LHCN-M2 (cell line): ENCODE measurements at regions not wholly inside any gene's neighbourhood (a gene's known extent, or its start where the extent isn't known, plus 50 kb on each side); places are given as distances from the start of the nearest gene placed in this dataset.
"Not testable (repeated sequence)": the region's sequence is repeated elsewhere in the genome, so short reads cannot be mapped to it uniquely, and the experiment has no call there.

Source experiments
- DNase-seq: peaks from one replicate; pipeline ENCODE4 v3.0.0-alpha.2; 2012; ENCODE audit warnings: low read depth

- no peak for DNase-seq
Observed at GRCh38 chr9:82376677-82377232, 388.2 kb downstream of the SPATA31D1 start.

GRCh38 chr9:82382887-82383616, 394.5 kb downstream of the SPATA31D1 start:
- no peak for DNase-seq

DNA sequence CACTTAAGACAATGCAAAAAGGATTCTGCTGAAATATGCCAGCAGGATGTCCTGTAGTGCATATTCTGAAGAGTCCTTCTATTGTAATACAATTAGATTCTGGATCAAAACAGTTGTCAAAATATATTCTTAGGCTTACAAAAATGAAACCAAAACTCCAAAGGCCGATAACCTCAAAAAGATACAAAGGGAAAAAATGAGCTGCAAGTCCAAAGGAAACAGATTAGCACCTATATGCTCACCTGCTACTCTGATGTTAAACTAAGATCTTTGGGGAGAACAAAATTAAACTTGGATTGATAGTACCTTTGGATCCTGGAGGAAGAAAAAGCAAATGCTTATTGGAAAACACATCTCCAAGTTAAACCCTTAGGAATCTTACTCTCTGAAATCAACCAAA, 397.1 kb downstream of the SPATA31D1 start:
- DNase-seq = no peak

- DNase-seq = no peak
Observed at GRCh38 chr9:82397534-82397933, 409.0 kb downstream of the SPATA31D1 start.

- DNase-seq = no peak
Observed at GRCh38 chr9:82404196-82404870, 415.8 kb downstream of the SPATA31D1 start.

- no peak for DNase-seq
Observed at GRCh38 chr9:82404881-82405280, 416.3 kb downstream of the SPATA31D1 start.

DNA sequence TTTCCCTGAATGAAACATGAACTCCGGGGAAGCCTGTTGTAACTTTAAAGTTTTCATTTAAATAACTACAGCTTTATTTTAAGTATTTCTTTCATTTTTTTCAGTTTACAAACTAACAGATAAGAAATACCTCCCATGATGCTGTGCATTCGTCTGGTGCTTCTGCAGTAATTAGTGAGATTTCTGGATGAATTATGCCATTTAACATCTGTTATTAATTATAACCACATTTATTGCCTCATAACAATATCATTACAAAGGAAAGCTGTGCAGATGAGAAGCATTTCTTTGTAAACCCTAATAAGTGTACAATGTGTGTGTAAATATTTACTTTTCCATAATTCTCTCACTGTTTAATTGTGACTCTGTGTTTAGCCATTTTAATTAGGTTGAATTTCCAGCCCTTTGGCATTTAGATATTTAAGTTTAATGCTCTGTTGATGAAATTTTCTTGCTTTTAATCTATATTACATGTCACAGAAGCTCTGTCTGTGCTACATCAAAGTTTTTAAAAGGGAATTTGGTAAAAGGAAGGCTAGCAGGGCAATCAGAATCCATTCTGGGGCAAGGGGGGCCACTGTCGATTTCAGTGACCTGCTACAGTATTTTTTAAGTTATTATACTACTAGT, 418.0 kb downstream of the SPATA31D1 start:
- no peak for DNase-seq

DNA sequence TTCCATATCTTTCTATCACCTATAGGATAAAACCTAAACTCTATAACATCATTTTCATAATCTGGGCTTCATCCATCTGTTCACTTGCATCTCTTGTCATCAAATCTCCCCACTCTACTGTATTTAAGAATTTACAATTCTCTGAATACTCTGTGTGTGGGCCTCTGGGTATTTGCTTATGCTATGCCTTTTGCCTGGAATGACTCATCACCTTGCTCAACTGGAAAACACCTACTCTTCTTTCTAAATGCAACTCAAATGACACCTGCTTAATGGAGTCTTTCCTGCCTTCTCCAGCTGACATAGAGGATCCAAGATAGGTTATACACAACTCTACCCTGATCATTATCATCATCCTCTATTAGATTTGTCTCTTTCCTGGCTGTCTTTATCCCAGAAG, 421.7 kb downstream of the SPATA31D1 start:
- no peak for DNase-seq

DNA sequence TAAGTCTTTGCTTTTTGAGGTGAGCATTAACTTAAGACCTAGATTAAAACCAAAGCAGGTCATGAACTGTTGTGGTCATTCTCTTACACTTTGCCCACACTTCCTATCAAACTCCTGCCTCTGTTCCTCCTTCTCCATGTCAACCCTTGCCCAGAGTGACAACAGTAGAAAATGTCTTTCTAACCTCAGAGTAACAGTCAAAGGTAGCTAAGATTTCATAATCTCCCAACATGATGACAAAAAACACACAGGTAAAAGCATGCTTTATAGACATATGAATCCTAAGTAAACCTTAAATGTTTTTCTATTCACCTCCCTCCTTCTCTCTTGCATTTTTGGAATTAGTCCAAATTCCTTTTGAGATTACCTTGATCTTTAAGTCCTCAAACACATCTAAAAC, 422.3 kb downstream of the SPATA31D1 start:
- DNase-seq = no peak

GRCh38 chr9:82412586-82413305, 424.2 kb downstream of the SPATA31D1 start:
- no peak for DNase-seq

GRCh38 chr9:82417501-82417900, 428.9 kb downstream of the SPATA31D1 start:
- no peak for DNase-seq

- no peak for DNase-seq
Observed at GRCh38 chr9:82418334-82418733, 429.8 kb downstream of the SPATA31D1 start.

- DNase-seq = no peak
Observed at GRCh38 chr9:82419696-82420486, 431.3 kb downstream of the SPATA31D1 start.

DNA sequence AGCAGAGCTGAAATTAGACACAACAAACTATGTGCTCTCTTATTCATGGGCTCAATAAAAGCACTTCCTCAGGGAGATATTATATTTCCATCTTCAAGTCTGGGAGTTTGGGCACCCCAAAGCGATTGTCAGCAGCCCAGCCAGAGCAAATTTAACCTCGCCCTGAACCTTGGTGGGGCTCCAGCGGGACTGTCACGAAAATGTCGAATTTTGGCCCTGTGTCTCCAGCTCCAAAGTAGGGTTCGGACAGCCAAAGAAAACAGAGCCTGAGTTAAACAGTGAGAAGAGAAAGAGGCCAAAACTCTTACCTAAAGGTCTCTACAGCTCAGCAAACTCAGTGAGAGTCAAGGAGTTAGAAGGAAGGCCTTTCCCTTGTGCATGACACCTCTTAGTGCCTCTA, 432.9 kb downstream of the SPATA31D1 start:
- no peak for DNase-seq

GRCh38 chr9:82423700-82424099, 435.1 kb downstream of the SPATA31D1 start:
- DNase-seq = no peak

GRCh38 chr9:82424599-82425120, 436.1 kb downstream of the SPATA31D1 start:
- DNase-seq = no peak

DNA sequence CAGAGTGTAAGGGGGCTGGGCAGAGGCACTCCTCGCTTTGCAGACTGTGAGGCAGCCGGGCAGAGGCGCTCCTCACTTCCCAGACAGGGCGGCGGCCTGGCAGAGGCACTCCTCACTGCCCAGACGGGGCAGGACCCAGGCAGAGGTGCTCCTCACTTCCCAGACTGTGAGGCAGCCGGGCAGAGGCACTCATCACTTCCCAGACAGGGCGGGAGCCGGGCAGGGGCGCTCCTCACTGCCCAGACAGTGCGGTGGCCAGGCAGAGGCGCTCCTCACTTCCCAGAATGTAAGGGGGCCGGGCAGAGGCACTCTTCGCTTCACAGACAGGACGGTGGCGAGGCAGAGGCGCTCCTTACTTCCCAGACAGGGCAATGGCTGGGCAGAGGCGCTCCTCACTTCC, 442.5 kb downstream of the SPATA31D1 start:
- DNase-seq = no peak

GRCh38 chr9:82433290-82433931, 444.8 kb downstream of the SPATA31D1 start:
- DNase-seq = not testable (repeated sequence)

DNA sequence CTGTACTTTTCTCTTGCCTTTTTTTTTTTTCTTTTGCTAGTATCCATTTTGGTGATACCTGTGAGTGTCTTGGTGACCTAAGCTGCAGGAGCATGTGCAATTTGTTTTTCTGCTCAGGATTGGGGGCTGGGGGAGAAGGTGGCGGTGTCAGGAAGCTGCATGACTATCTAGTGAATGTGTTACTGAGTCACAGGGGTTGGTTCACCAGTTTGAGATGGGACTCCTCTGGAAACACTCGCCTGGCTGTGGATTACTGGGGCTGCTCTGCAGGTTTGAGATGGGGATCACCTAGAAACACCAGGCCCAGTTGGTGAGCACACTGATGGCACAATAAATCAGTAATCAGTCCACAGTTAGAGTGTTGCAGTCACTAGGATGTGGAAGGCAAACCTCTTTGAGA, 447.9 kb downstream of the SPATA31D1 start:
- DNase-seq = no peak

- not testable (repeated sequence) for DNase-seq
Observed at GRCh38 chr9:82437183-82437582, 448.6 kb downstream of the SPATA31D1 start.
